Transverse colon (tissue), 4 donors: ENCODE measurements at regions not wholly inside any gene's neighbourhood (a gene's known extent, or its start where the extent isn't known, plus 50 kb on each side); places are given as distances from the start of the nearest gene placed in this dataset.

Experiments used
- DNase-seq: peaks from one replicate; pipeline ENCODE4 v3.0.0-alpha.2; 2019
- H3K27ac ChIP-seq, 4 donors: fragments of 200-600 bp; sonication (generic); 2 replicates each; pipeline ENCODE4 v1.5.1; 2016 to 2018; ENCODE audit warnings: inconsistent platforms in 4 of 4
- H3K27me3 ChIP-seq: fragments of 200-600 bp; sonication (generic); 2 replicates; pipeline ENCODE4 v1.5.1; 2017; ENCODE audit warnings: inconsistent platforms
- H3K36me3 ChIP-seq, 4 donors: fragments of 200-600 bp; sonication (generic); 2 replicates each; pipeline ENCODE4 v1.5.1; 2017 to 2019; ENCODE audit warnings: inconsistent platforms in 4 of 4
- H3K4me1 ChIP-seq, 4 donors: fragments of 200-600 bp; sonication (generic); 2 replicates each; pipeline ENCODE4 v1.5.1; 2017 to 2020; ENCODE audit warnings: inconsistent platforms in 4 of 4
- H3K4me3 ChIP-seq, 4 donors: fragments of 200-600 bp; sonication (generic); 1 replicate in 1 of 4; 2 replicates in 3 of 4; pipeline versions ENCODE4 v1.5.1 to v1.6.1; 2017 to 2019; ENCODE audit warnings: inconsistent platforms in 4 of 4
- H3K9me3 ChIP-seq, 2 donors: fragments of 200-600 bp; sonication (generic); 2 replicates each; pipeline ENCODE4 v1.5.1; 2017 to 2019; ENCODE audit warnings: inconsistent platforms in 2 of 2
- EP300 ChIP-seq: sonication (generic); formaldehyde crosslinking; IDR thresholded peaks from one replicate; pipeline ENCODE4 v1.6.1; 2017; ENCODE audit warnings: antibody characterized with exemption, low read depth
- POLR2A ChIP-seq: fragments of 450-650 bp; IDR thresholded peaks from one replicate; pipeline ENCODE4 v1.6.1; 2016; ENCODE audit warnings: antibody characterized with exemption, mild to moderate bottlenecking, moderate library complexity
- POLR2AphosphoS5 ChIP-seq, 3 donors: sonication (generic); formaldehyde crosslinking; IDR thresholded peaks; one replicate each; pipeline ENCODE4 v1.6.1; 2016; ENCODE audit warnings: antibody characterized with exemption in 3 of 3
- WGBS, 2 donors: methylation state at CpG; one replicate each; pipeline ENCODE4 v1.1.5; 2018; ENCODE audit warnings: low coverage in 1 of 2; 5-methylcytosine and 5-hydroxymethylcytosine counted together
- in situ Hi-C, 4 donors: fragments of 200-750 bp; cut with MboI; loops; one replicate each; pipeline versions ENCODE4 v1.15.0 to v1.15.1; 2017; ENCODE audit warnings: low sequenced_read_pairs in 3 of 4, low pct_ligation_motif_present in 1 of 4, low pct_unique_long_range_greater_than_20kb in 1 of 4
- intact Hi-C: fragments of 100-400 bp; cut with DNase I; formaldehyde crosslinking; loops from one replicate; pipeline ENCODE4 v1.15.1; 2023; ENCODE audit warnings: low total_unique reads
- TF ChIP-seq, protein P1 (sequence below), 5 experiments: fragments of 200-600 bp in 3 of 5; fragments of 450-650 bp in 2 of 5; sonication (generic) in 3 of 5; IDR thresholded peaks; 1 replicate in 2 of 5; 2 replicates in 3 of 5; pipeline ENCODE4 v1.5.1; 2016 to 2017; ENCODE audit warnings: antibody characterized with exemption in 5 of 5, inconsistent platforms in 3 of 5, mild to moderate bottlenecking in 2 of 5, moderate library complexity in 1 of 5

DNA sequence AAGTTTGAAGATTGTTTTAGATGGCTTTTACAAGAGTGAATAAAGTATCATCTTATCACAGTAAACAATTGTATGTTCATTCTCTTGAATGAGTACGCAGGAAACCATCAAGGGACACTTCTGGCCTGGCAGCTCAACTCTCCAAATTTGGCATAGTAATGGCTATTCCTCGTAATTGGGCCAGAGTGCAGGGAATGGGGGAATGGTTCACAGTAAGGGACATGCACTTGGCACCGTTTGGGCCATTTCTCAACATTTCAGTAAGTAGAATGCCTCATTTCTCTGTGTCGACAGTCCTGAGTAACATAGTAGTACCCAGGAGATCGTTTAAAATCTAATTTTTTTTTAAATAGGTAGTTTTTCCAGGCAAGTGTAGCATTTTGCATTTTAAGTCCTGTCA, 309.6 kb downstream of the KCNJ2 start:
- no peaks in the 10 kb centered on the region for H3K4me1 ChIP-seq
- WGBS, 2 donors = 79 to 86% methylated on average over 5 of the region's 5 CpGs
- H3K4me3 ChIP-seq = no peak overlapping the region
- H3K27ac ChIP-seq = no peak overlapping the region
- DNase-seq = no peak
- H3K9me3 ChIP-seq = peaks cover 0 to 3% of the 10 kb centered on the region in 2 donors
- intact Hi-C loops (no loop called here), in situ Hi-C loops (no loop called here)
- H3K27me3 ChIP-seq = no peaks in the 10 kb centered on the region
- TF ChIP-seq POLR2AphosphoS5 (IDR thresholded peaks at IDR 0.05) = no peak
- no peak for TF ChIP-seq POLR2A
- TF ChIP-seq, protein P1, sequence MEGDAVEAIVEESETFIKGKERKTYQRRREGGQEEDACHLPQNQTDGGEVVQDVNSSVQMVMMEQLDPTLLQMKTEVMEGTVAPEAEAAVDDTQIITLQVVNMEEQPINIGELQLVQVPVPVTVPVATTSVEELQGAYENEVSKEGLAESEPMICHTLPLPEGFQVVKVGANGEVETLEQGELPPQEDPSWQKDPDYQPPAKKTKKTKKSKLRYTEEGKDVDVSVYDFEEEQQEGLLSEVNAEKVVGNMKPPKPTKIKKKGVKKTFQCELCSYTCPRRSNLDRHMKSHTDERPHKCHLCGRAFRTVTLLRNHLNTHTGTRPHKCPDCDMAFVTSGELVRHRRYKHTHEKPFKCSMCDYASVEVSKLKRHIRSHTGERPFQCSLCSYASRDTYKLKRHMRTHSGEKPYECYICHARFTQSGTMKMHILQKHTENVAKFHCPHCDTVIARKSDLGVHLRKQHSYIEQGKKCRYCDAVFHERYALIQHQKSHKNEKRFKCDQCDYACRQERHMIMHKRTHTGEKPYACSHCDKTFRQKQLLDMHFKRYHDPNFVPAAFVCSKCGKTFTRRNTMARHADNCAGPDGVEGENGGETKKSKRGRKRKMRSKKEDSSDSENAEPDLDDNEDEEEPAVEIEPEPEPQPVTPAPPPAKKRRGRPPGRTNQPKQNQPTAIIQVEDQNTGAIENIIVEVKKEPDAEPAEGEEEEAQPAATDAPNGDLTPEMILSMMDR (IDR thresholded peaks at IDR 0.05) = no peak
- TF ChIP-seq EP300 = no peak
- H3K36me3 ChIP-seq = no peaks in the 10 kb centered on the region

DNA sequence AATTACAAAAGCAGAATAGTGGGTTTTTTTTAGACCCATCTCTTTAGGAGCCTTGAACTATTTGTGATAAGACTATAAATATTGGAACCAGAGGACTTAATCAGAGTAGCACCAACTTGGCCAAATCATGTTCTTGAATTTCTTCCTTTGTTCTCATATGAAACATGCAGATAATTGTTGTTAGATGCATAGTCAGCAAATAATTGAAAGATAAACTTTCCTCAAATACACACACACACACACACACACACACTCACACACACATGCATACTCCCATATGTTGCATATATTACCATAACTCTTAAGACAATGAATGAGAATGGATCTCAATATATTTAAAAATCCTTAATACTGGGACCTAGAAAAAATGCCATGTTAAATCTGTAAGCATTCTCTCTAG, 310.4 kb downstream of the KCNJ2 start:
- H3K4me1 ChIP-seq = no peaks in the 10 kb centered on the region
- in situ Hi-C loops = no loop called here
- no peak for DNase-seq
- no peaks in the 10 kb centered on the region for H3K36me3 ChIP-seq
- no peak overlapping the region for H3K27ac ChIP-seq
- intact Hi-C loops = no loop called here
- no peak overlapping the region for H3K4me3 ChIP-seq
- H3K27me3 ChIP-seq = no peaks in the 10 kb centered on the region
- TF ChIP-seq POLR2A (no peak), POLR2AphosphoS5 (IDR thresholded peaks at IDR 0.05) (no peak), EP300 (no peak)
- TF ChIP-seq, protein P1 (IDR thresholded peaks at IDR 0.05) = no peak
- H3K9me3 ChIP-seq = peaks cover 0 to 3% of the 10 kb centered on the region in 2 donors

DNA sequence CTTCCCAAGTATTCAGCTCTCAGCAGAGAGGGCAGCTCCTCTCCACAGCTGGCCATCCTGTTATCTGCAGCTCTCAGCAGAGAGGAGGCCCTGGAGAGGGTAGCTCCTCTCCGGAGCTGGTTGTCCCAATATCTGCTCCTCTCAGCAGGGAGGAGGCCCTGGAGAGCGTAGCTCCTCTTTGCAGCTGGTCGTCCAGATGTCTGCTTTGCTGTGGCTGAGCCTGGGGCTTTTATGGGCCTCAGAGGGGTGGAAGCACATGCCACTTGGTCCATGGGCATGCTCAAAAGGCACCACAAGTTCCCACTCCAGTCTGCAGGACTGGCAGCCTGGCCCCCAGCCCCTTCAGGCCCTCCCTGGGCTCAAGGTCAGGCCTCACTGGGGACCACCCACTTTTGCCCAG, 314.3 kb downstream of the KCNJ2 start:
- 50 to 67% methylated on average over 1 to 3 of the region's 3 CpGs for WGBS, 2 donors
- no peak overlapping the region for H3K27ac ChIP-seq
- no peak overlapping the region for H3K4me3 ChIP-seq
- no peaks in the 10 kb centered on the region for H3K27me3 ChIP-seq
- H3K9me3 ChIP-seq = peaks cover 0 to 3% of the 10 kb centered on the region in 2 donors
- no peaks in the 10 kb centered on the region for H3K36me3 ChIP-seq
- in situ Hi-C loops = no loop called here
- no peaks in the 10 kb centered on the region for H3K4me1 ChIP-seq
- intact Hi-C loops = no loop called here
- no peak for DNase-seq
- TF ChIP-seq POLR2AphosphoS5 (IDR thresholded peaks at IDR 0.05) (no peak), POLR2A (no peak), EP300 (no peak)
- TF ChIP-seq, protein P1 (IDR thresholded peaks at IDR 0.05) = no peak

DNA sequence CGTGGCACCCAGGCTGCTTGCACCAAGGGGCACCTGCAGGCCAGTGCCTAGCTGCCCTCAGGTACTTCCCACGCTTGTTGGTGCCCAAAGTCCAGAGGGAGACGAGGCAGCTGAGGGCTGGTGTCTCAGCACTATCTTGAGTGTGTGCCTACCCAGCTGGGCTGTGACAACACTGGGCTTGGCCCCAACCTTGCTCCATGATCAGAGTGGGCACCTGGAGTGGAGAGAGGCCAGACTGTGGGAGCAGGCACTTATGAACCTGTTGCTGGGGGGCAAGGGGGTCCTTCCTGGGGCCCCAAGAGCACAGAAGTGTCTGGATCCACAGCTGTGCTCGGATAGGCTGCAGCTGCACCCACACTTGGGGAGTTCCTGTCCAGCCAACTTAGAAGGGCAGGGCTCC, 314.7 kb downstream of the KCNJ2 start:
- TF ChIP-seq EP300 = no peak
- TF ChIP-seq POLR2AphosphoS5 (IDR thresholded peaks at IDR 0.05) = no peak
- TF ChIP-seq POLR2A = no peak
- TF ChIP-seq, protein P1 (IDR thresholded peaks at IDR 0.05) = no peak
- H3K27ac ChIP-seq = no peak overlapping the region
- no peak overlapping the region for H3K4me3 ChIP-seq
- H3K4me1 ChIP-seq = no peaks in the 10 kb centered on the region
- peaks cover 0 to 3% of the 10 kb centered on the region in 2 donors for H3K9me3 ChIP-seq
- no peak for DNase-seq
- intact Hi-C loops (no loop called here), in situ Hi-C loops (no loop called here)
- 77% methylated on average over 4 of the region's 4 CpGs; no CpG with 5 or more reads in 1 of the 2 donors for WGBS, 2 donors
- no peaks in the 10 kb centered on the region for H3K36me3 ChIP-seq
- no peaks in the 10 kb centered on the region for H3K27me3 ChIP-seq
